ENCODE measurements at regions not wholly inside any gene's neighbourhood (a gene's known extent, or its start where the extent isn't known, plus 50 kb on each side); places are given as distances from the start of the nearest gene placed in this dataset.

DNA sequence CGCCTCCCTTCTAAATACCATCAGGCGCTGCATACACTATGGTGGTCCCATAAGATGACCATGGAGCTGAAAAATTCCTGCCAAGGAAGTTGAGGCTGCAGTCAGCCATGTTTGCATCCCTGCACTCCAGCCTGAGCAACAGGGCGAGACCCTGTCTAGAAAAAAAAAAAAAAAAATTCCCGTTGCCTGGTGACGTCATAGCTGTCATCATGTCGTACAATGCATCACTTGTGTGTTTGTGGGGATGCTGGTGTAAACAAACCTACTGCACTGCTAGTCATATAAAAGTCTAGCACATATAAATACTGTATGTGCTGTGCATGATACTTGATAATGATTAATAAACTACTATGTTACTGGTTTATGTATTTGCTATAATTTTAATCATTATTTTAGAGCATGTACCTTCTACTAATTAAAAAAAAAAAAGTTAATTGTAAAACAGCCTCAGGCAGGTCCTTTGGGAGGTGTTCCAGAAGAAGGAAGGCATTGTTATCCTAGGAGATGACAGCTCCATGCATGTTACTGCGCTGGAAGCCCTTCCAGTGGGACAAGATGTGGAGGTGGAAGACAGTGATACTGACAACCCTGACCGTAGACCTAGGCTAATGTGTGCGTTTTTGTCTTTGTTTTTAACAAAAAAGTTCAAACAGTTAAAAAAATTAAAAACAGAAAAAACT is 132.6 kb downstream of the BANF2 start:
- H3K56ac ChIP-seq (replicated peaks; ENCODE audit: insufficient read length, low read depth, low read length) = no peak overlapping the region
- no peak overlapping the region for H4K91ac ChIP-seq (replicated peaks; ENCODE audit: insufficient read length, low read length)
- H3K4me1 ChIP-seq (replicated peaks in 1 of 4; ENCODE audit: control insufficient read depth in 3 of 4, insufficient read depth in 4 of 4, low read length in 3 of 4) = peaks cover 0 to 10% (median 2%) of the 10 kb centered on the region in 4 experiments; a peak in 4 of 7 replicates
- no peak overlapping the region for H3K27ac ChIP-seq (ENCODE audit: low read depth, low read length)
- H3K23ac ChIP-seq (ENCODE audit: insufficient read length) = no peak overlapping the region
- H2BK15ac ChIP-seq (ENCODE audit: low read length) = no peak overlapping the region
- no peaks in the 10 kb centered on the region for H3K9me3 ChIP-seq (ENCODE audit: insufficient read depth in 2 of 2, low read depth in 1 of 2, low read length in 1 of 2)
- no peak overlapping the region for H2BK5ac ChIP-seq (ENCODE audit: low read depth, low read length)
- FAIRE-seq = no peak
- no peak overlapping the region for H2AFZ ChIP-seq (ENCODE audit: low read length)
- H3K27me3 ChIP-seq (replicated peaks in 1 of 4; ENCODE audit: control insufficient read depth in 3 of 4, extremely low read depth in 1 of 4, insufficient read depth in 3 of 4, low read length in 3 of 4) = no peaks in the 10 kb centered on the region
- WGBS, 2 experiments (ENCODE audit: extremely low coverage in 1 of 2, insufficient coverage in 1 of 2, insufficient read length in 1 of 2, insufficient replicate concordance in 2 of 2, low coverage in 1 of 2, low lambda C conversion rate in 2 of 2, missing lambda C conversion rate in 1 of 2) = 83% methylated on average over 9 of the region's 9 CpGs; no CpG with 5 or more reads in 1 of the 2 experiments
- no peak overlapping the region for H4K5ac ChIP-seq (ENCODE audit: insufficient read length, low read depth, low read length)
- no peak overlapping the region for H3K14ac ChIP-seq (ENCODE audit: insufficient read length)
- no peak for DNase-seq (ENCODE audit: low read depth in 1 of 2, low spot score in 2 of 2)
- no peak overlapping the region for H3K18ac ChIP-seq (ENCODE audit: extremely low read depth, low read length)
- H3K4me2 ChIP-seq (ENCODE audit: insufficient read depth in 1 of 2, low read depth in 2 of 2, low read length in 2 of 2) = no peak overlapping the region
- no peak overlapping the region for H2BK20ac ChIP-seq (ENCODE audit: low read length)
- no peaks in the 10 kb centered on the region for H3K36me3 ChIP-seq (ENCODE audit: control insufficient read depth in 2 of 4, insufficient read depth in 4 of 4, low read length in 3 of 4)
- no peaks in the 10 kb centered on the region for H4K20me1 ChIP-seq (replicated peaks in 1 of 2; ENCODE audit: control insufficient read depth in 1 of 2, insufficient read depth in 2 of 2, low read length in 2 of 2)
- no peak overlapping the region for H2BK12ac ChIP-seq (ENCODE audit: low read depth, low read length)
- H3K4ac ChIP-seq (replicated peaks; ENCODE audit: insufficient read length, low read depth, low read length) = no peak overlapping the region
- no peaks in the 10 kb centered on the region for H3K79me2 ChIP-seq (ENCODE audit: control insufficient read depth in 1 of 2, insufficient read depth in 2 of 2, low read length in 2 of 2)
- no peak overlapping the region for H2AK5ac ChIP-seq (ENCODE audit: low read depth, low read length)
- H3K79me1 ChIP-seq (ENCODE audit: low read depth, low read length) = no peaks in the 10 kb centered on the region
- no peaks in the 10 kb centered on the region for H3K23me2 ChIP-seq (ENCODE audit: low read depth, low read length)
- no peak overlapping the region for H3K9ac ChIP-seq (replicated peaks in 1 of 4; ENCODE audit: extremely low read depth in 1 of 4, low read depth in 3 of 4, low read length in 3 of 4)
- no peak overlapping the region for H3K4me3 ChIP-seq (ENCODE audit: extremely low read depth in 1 of 4, insufficient read depth in 2 of 4, low read depth in 3 of 4, low read length in 4 of 4)
- ChIA-PET CTCF (ENCODE audit: partially characterized antibody) (interaction anchor here (0.6 to 1.1 kb wide), 2 partner anchors 40 to 70 kb away, joined by 3 to 4 read pairs; no protein-coding TSS in a partner anchor), POLR2A (ENCODE audit: partially characterized antibody) (no interaction called here)
- no peak overlapping the region for H4K8ac ChIP-seq (ENCODE audit: extremely low read depth, insufficient read depth, low read length)
- H2BK120ac ChIP-seq (replicated peaks; ENCODE audit: low read depth, low read length) = no peak overlapping the region
- TF ChIP-seq GABPA (IDR thresholded peaks at IDR 0.05; ENCODE audit: borderline replicate concordance, insufficient read depth, low read length) = no peak
- TF ChIP-seq CREB1 (IDR thresholded peaks at IDR 0.05) = no peak
- no peak for TF ChIP-seq CBX5 (IDR thresholded peaks at IDR 0.05; ENCODE audit: low read depth, low read length)
- no peak for TF ChIP-seq KDM1A (IDR thresholded peaks at IDR 0.05; ENCODE audit: borderline replicate concordance, low read length)
- TF ChIP-seq, protein P1, sequence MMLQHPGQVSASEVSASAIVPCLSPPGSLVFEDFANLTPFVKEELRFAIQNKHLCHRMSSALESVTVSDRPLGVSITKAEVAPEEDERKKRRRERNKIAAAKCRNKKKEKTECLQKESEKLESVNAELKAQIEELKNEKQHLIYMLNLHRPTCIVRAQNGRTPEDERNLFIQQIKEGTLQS (IDR thresholded peaks at IDR 0.05; ENCODE audit: insufficient read depth, low read depth, low read length) = no peak
- no peak for TF ChIP-seq BCL11A (IDR thresholded peaks at IDR 0.05; ENCODE audit: low read depth in 2 of 2, low read length in 2 of 2)
- TF ChIP-seq SP4 (IDR thresholded peaks at IDR 0.05; ENCODE audit: low read length) = no peak
- TF ChIP-seq YY1 (IDR thresholded peaks at IDR 0.05; ENCODE audit: low read depth, low read length) = no peak
- no peak for TF ChIP-seq BACH1 (IDR thresholded peaks at IDR 0.05; ENCODE audit: low read length)
- TF ChIP-seq CHD1 (IDR thresholded peaks at IDR 0.05; ENCODE audit: low read depth, low read length) = no peak
- no peak for TF ChIP-seq NANOG (IDR thresholded peaks at IDR 0.05; ENCODE audit: insufficient read depth, low read depth, low read length, poor library complexity, severe bottlenecking)
- TF ChIP-seq POLR2A (IDR thresholded peaks at IDR 0.05; ENCODE audit: control extremely low read depth in 1 of 2, low read depth in 2 of 2, low read length in 2 of 2) = no peak
- no peak for TF ChIP-seq RNF2 (IDR thresholded peaks at IDR 0.05; ENCODE audit: borderline replicate concordance, low read depth, low read length, missing control alignments, poor library complexity, severe bottlenecking)
- no peak for TF ChIP-seq RFX5 (IDR thresholded peaks at IDR 0.05; ENCODE audit: borderline replicate concordance, low read depth, low read length)

Measured in H1 (cell line).